Stimulated activated CD4-positive, alpha-beta T cell treated with anti-CD3 and anti-CD28 coated beads, TNF-alpha, amount 100 ng/mL, for 48 hours (primary cell): ENCODE measurements at regions not wholly inside any gene's neighbourhood (a gene's known extent, or its start where the extent isn't known, plus 50 kb on each side); places are given as distances from the start of the nearest gene placed in this dataset.

Source experiments
- DNase-seq, 3 donors: peaks; one replicate each; pipeline ENCODE4 v3.0.0-alpha.2; 2020; ENCODE audit warnings: low read depth in 3 of 3

GRCh38 chr7:25314731-25315267 is 86.5 kb upstream of the NPVF start:
- no peak for DNase-seq

- no peak for DNase-seq
Observed at GRCh38 chr7:25316366-25316765, 88.1 kb upstream of the NPVF start.

GRCh38 chr7:25318047-25318446 is 89.8 kb upstream of the NPVF start:
- DNase-seq = no peak

GRCh38 chr7:25319707-25320106 is 91.4 kb upstream of the NPVF start:
- no peak for DNase-seq

- no peak for DNase-seq
Observed at GRCh38 chr7:25320791-25321190, 92.5 kb upstream of the NPVF start.

- no peak for DNase-seq
Observed at GRCh38 chr7:25321424-25321823, 93.1 kb upstream of the NPVF start.

- no peak for DNase-seq
Observed at GRCh38 chr7:25322473-25322872, 94.2 kb upstream of the NPVF start.

GRCh38 chr7:25325186-25325757 is 97.0 kb upstream of the NPVF start:
- DNase-seq = no peak

GRCh38 chr7:25326501-25327156 is 98.3 kb upstream of the NPVF start:
- DNase-seq = no peak

- DNase-seq = no peak
Observed at GRCh38 chr7:25329815-25330214, 101.5 kb upstream of the NPVF start.

GRCh38 chr7:25333296-25333928 is 105.1 kb upstream of the NPVF start:
- DNase-seq = no peak

- DNase-seq = no peak
Observed at GRCh38 chr7:25347360-25348066, 119.2 kb upstream of the NPVF start.

GRCh38 chr7:25348104-25348503 is 119.8 kb upstream of the NPVF start:
- no peak for DNase-seq

GRCh38 chr7:25349283-25350017 is 121.2 kb upstream of the NPVF start:
- DNase-seq = no peak

- DNase-seq = no peak
Observed at GRCh38 chr7:25350041-25350440, 121.8 kb upstream of the NPVF start.

- DNase-seq = no peak
Observed at GRCh38 chr7:25351761-25352160, 123.5 kb upstream of the NPVF start.

- DNase-seq = no peak
Observed at GRCh38 chr7:25353196-25353595, 124.9 kb upstream of the NPVF start.

GRCh38 chr7:25353732-25354131 is 125.4 kb upstream of the NPVF start:
- no peak for DNase-seq

- no peak for DNase-seq
Observed at GRCh38 chr7:25356534-25357151, 128.4 kb upstream of the NPVF start.

- DNase-seq = no peak
Observed at GRCh38 chr7:25358926-25359325, 130.6 kb upstream of the NPVF start.

GRCh38 chr7:25359471-25360059 is 131.3 kb upstream of the NPVF start:
- no peak for DNase-seq
